Cerebellar cortex (tissue), 1 donor: ENCODE measurements at regions not wholly inside any gene's neighbourhood (a gene's known extent, or its start where the extent isn't known, plus 50 kb on each side); places are given as distances from the start of the nearest gene placed in this dataset.
"Not testable (repeated sequence)": the region's sequence is repeated elsewhere in the genome, so short reads cannot be mapped to it uniquely, and the experiment has no call there.

Experiments
- DNase-seq: peaks from one replicate; pipeline ENCODE4 v3.0.0-alpha.2; 2015; ENCODE audit warnings: low spot score

DNA sequence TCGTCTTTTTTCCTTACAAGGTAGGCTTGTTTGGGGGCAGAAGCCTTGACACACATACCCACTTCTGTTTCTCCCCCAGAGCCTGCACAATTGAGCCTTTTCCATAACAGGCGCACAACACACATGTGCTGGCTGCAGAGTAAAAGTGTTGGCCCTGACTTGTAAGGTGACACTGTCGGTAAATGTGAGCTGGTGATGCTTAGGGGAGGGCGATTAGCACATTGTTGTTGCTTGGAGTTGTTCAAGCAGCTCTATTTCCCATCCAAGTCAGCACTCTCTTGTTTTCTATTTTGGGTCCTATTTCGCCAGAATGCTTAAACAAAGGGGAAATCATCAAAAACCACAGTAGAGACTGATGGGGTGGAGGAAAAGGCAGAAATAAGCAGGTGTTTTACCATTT, 51.9 kb upstream of the PTPRJ start:
- DNase-seq, result no peak

GRCh38 chr11:47924184-47924691, 56.1 kb upstream of the PTPRJ start:
- no peak for DNase-seq

GRCh38 chr11:47923667-47924066, 56.7 kb upstream of the PTPRJ start:
- DNase-seq, result no peak

DNA sequence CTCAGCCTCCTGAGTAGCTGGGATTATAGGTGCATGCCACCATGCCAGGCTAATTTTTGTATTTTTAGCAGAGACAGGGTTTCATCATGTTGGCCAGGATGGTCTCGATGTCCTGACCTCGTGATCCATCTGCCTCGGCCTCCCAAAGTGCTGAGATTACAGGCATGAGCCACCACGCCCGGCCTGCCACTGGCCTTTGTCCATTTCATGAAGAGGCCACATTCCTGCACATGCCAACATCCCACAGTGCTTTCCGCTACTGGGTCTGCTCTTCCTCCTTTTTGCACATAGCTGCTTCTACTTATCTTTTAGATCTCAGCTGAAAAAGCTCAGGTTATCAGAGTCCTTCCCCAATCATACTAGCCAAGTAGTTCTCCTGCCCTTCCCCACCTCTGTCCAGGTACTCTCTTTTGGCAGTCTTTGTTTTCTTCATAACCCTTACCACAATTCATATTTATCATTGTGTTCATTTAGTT, 59.2 kb upstream of the PTPRJ start:
- DNase-seq, result not testable (repeated sequence)

DNA sequence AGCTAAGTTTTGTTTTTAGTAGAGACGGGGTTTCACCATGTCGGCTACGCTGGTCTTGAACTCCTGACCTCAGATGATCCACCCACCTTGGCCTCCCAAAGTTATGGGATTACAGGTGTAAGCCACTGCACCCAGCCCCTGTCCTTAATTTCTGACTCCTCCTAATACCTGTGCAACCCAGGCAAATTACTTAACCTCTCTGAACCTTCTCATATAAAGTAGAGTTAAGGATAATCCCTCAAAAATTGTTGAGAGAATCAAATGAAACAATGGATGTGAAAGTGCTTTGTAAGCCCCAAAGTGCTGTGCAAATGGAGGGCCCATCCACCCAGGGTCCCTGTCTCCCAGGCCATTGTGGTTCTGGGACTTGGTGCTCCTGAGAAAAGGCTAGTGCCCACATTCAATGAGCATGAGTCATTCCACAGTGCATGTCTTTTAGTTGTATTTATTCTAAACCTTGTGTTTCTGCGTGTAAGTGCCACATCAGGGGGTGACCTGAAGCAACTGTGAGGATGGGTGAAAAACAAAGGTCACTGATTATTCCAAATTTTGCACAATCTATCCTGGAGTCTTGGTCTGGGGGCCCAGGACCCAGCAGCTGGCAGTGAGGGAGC, 61.4 kb upstream of the PTPRJ start:
- no peak for DNase-seq

GRCh38 chr11:47918370-47918690, 62.0 kb upstream of the PTPRJ start:
- no peak for DNase-seq

GRCh38 chr11:47917599-47918369, 62.6 kb upstream of the PTPRJ start:
- peak; percentile 5 for DNase-seq

DNA sequence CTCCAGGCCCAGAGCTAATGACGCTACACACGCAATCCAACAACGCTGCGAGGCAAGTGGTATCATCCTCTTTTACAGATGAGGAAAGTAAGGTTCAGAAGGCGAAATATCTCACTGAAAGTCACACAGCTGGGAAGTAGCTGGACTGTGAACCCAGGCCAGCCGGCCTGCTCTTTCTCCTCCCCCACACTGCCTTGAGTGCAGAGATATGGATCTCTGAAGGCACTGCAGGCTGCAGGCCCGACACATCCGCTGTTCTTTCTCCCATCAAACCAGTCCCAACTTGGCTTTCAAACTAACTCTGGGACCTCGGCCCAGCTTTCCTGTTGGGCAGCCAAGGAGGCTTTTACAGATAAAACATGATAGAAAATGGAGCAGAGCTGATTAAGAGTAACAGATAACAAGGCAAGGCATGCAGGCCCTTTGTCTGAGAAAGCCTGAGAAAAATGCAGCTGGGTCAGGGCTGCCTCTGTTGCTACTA, 64.0 kb upstream of the PTPRJ start:
- no peak for DNase-seq

- no peak for DNase-seq
Measured at GRCh38 chr11:47915783-47916182, 64.6 kb upstream of the PTPRJ start.

GRCh38 chr11:47915374-47915773, 65.0 kb upstream of the PTPRJ start:
- DNase-seq, result no peak

- DNase-seq, result no peak
Measured at GRCh38 chr11:47914743-47915142, 65.6 kb upstream of the PTPRJ start.

- DNase-seq, result no peak
Measured at GRCh38 chr11:47913529-47914244, 65.5 kb upstream of the NUP160 start.

- DNase-seq, result no peak
Measured at GRCh38 chr11:47912843-47913437, 64.8 kb upstream of the NUP160 start.

DNA sequence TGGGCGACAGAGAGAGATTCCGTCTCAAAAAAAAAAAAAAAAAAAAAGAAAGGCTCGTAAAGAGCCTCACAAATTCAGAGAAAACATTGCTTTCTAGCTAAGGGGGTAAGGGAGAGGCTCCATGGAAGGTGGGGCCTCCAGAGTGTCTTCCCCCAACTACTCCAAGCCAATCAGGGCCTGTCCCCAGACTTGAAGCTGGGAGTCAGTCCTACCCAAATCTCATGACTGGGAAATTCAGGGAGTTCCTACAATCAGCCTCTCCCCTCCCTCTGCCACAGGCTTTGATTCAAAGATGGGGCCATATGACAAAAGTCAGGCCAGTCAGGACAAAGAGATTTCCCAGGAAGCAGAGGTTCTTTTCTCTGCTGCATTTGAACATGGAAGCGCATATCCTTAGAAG, 63.0 kb upstream of the NUP160 start:
- DNase-seq, result no peak

DNA sequence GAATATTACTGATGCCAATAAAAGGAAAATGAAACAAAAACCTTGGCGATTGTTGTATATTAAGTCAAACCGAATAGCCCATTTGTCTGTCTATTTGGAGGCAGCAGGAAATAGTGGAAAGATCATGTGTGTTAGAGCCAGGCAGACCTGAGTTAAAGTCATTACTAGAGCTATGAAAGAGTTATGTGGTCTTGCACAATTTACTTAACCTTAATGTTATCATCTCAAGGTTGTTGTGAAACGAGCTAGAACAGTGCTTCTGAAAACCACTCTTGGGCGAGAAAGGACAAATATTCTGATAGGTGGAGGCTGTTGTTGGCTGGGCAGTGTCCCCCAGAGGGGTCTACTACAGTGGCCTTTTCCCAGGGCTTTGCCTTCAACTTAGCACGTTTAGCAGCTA, 60.0 kb upstream of the NUP160 start:
- DNase-seq, result no peak

DNA sequence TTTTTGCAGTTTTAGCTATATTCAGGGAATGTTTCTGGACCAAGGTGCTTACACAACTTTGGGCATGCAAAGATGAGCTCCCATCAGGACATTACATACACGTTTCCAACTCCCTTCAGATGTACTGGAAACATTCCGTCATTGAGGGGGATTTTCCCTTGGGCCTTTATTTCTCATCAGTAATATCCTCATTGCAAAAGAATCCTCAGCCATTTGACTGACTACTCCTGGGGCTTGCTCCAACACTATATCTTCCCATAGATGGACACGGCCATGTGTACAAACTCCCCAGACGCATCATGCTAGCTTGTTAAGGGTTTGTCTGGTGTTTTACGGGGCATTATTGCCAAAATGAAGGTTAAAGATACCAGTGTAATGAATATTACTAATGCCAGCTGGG, 59.3 kb upstream of the NUP160 start:
- no peak for DNase-seq

- no peak for DNase-seq
Measured at GRCh38 chr11:47906066-47906465, 57.9 kb upstream of the NUP160 start.

GRCh38 chr11:47905358-47906059, 57.4 kb upstream of the NUP160 start:
- DNase-seq, result no peak

GRCh38 chr11:47904808-47905207, 56.7 kb upstream of the NUP160 start:
- no peak for DNase-seq

GRCh38 chr11:47904048-47904447, 55.9 kb upstream of the NUP160 start:
- DNase-seq, result no peak

DNA sequence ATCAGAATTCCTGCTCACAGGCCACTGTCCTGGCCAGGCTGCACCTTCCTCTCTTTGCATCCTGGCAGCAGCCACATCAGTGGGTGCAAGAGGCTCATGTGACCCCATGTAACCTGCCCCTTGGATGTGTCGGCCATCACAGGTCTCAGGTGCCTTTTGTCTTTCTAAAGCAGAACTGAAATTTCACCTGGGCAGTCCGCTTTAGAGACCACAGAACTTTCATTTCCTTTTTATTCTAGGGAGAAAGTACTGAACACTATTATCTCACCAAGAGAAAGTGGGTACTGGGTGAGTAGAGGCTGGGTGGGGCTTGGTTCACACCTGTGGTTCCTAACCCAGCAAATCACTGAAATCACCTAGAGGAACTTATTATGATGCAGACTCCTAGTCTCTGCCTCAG, 51.7 kb upstream of the NUP160 start:
- no peak for DNase-seq
